HG03457 (cell line): ENCODE measurements at regions not wholly inside any gene's neighbourhood (a gene's known extent, or its start where the extent isn't known, plus 50 kb on each side); places are given as distances from the start of the nearest gene placed in this dataset.
A peak's percentile ranks its signal among the peaks of the same experiment; 100 is the strongest.
"Not testable (repeated sequence)": the region's sequence is repeated elsewhere in the genome, so short reads cannot be mapped to it uniquely, and the experiment has no call there.

ENCODE experiments used
- ATAC-seq: cut with Tn5 transposase; IDR thresholded peaks from one replicate; pipeline ENCODE4 v1.9.1; 2021; ENCODE audit warnings: moderate number of reproducible peaks; ENCODE audit not compliant: unreplicated experiment

- no peak for ATAC-seq
These were observed 275.6 kb downstream of the RAP2B start for GRCh38 chr3:153437666-153438065.

GRCh38 chr3:153438271-153438670, 276.2 kb downstream of the RAP2B start:
- ATAC-seq: no peak

GRCh38 chr3:153439780-153440179, 277.8 kb downstream of the RAP2B start:
- no peak for ATAC-seq

GRCh38 chr3:153440311-153440710, 278.3 kb downstream of the RAP2B start:
- ATAC-seq: no peak

- no peak for ATAC-seq
These were observed 280.4 kb downstream of the RAP2B start for GRCh38 chr3:153442386-153442785.

- ATAC-seq: no peak
These were observed 280.9 kb downstream of the RAP2B start for GRCh38 chr3:153442799-153443487.

- no peak for ATAC-seq
These were observed 281.9 kb downstream of the RAP2B start for GRCh38 chr3:153443961-153444360.

- no peak for ATAC-seq
These were observed 283.8 kb downstream of the RAP2B start for GRCh38 chr3:153445817-153446216.

- no peak for ATAC-seq
These were observed 286.3 kb downstream of the RAP2B start for GRCh38 chr3:153448151-153448829.

- ATAC-seq: no peak
These were observed 295.0 kb downstream of the RAP2B start for GRCh38 chr3:153456833-153457545.

- ATAC-seq: no peak
These were observed 296.9 kb downstream of the RAP2B start for GRCh38 chr3:153458881-153459280.

- ATAC-seq: no peak
These were observed 300.5 kb downstream of the RAP2B start for GRCh38 chr3:153462545-153462944.

GRCh38 chr3:153463895-153464294, 301.9 kb downstream of the RAP2B start:
- peak; percentile 64 for ATAC-seq

- no peak for ATAC-seq
These were observed 307.1 kb downstream of the RAP2B start for GRCh38 chr3:153469162-153469561.

- no peak for ATAC-seq
These were observed 322.8 kb downstream of the RAP2B start for GRCh38 chr3:153484842-153485241.

- ATAC-seq: no peak
These were observed 333.4 kb downstream of the RAP2B start for GRCh38 chr3:153495422-153495821.

GRCh38 chr3:153502682-153503081, 340.7 kb downstream of the RAP2B start:
- no peak for ATAC-seq

- ATAC-seq: no peak
These were observed 341.8 kb downstream of the RAP2B start for GRCh38 chr3:153503873-153504272.

- not testable (repeated sequence) for ATAC-seq
These were observed 344.2 kb downstream of the RAP2B start for GRCh38 chr3:153506205-153506604.

- ATAC-seq: not testable (repeated sequence)
These were observed 344.7 kb downstream of the RAP2B start for GRCh38 chr3:153506686-153507085.

GRCh38 chr3:153513236-153513635, 351.2 kb downstream of the RAP2B start:
- no peak for ATAC-seq

GRCh38 chr3:153528473-153528872, 366.4 kb downstream of the RAP2B start:
- ATAC-seq: no peak
